HepG2 (cell line): ENCODE measurements at regions not wholly inside any gene's neighbourhood (a gene's known extent, or its start where the extent isn't known, plus 50 kb on each side); places are given as distances from the start of the nearest gene placed in this dataset.

Source experiments
- ATAC-seq: fragments of 200-7000 bp; cut with Tn5 transposase; 3 replicates; pipeline ENCODE4 v1.9.1; 2020; ENCODE audit warnings: mild to moderate bottlenecking, moderate library complexity
- BruUV-seq: library from RNA; stranded (reverse); fragments of 400-500 nt; replicated peaks from 2 replicates; lab custom pipeline; 2021; lab: Mats Ljungman, UMichigan
- CTCF ChIA-PET: fragments of 300-600 bp; formaldehyde crosslinking; extraction: SDS; loops from one replicate; lab custom pipeline; 2021; ENCODE audit warnings: low total read pairs, inconsistent platforms, low intra/inter-chr PET ratio; lab: Yijun Ruan, JAX
- POLR2A ChIA-PET: fragments of 350-600 bp; sonication (Branson Sonifier 250); formaldehyde crosslinking; loops from one replicate; lab custom pipeline; 2020; ENCODE audit warnings: antibody characterized with exemption, inconsistent platforms; lab: Yijun Ruan, JAX
- DNase-seq: peaks from one replicate; pipeline ENCODE4 v3.0.0-alpha.2; 2015; ENCODE audit warnings: low spot score
- FAIRE-seq: peaks from 3 replicates; lab custom pipeline; 2011; peaks lifted over from hg19 to GRCh38; lab: Jason Lieb, UNC
- H2AFZ ChIP-seq: one replicate; pipeline ENCODE4 v1.6.1; 2011; ENCODE audit warnings: low read length, inconsistent platforms
- H3K27ac ChIP-seq: fragments of 300-600 bp; 3 replicates; pipeline ENCODE4 v1.8.0; 2011; ENCODE audit warnings: mixed run types, mild to moderate bottlenecking, mixed read lengths, low read length, inconsistent platforms; ENCODE audit not compliant: insufficient read depth; ENCODE audit errors: extremely low read length
- H3K27me3 ChIP-seq, 2 experiments: fragments of 200-600 bp in 1 of 2; 2 replicates in 1 of 2; 3 replicates in 1 of 2; pipeline versions ENCODE4 v1.6.0 to v1.8.0; 2011; ENCODE audit warnings: low read length in 2 of 2, mild to moderate bottlenecking in 2 of 2, moderate library complexity in 2 of 2, inconsistent platforms in 1 of 2; ENCODE audit not compliant: insufficient read depth in 2 of 2, control insufficient read depth in 1 of 2
- H3K36me3 ChIP-seq, 2 experiments: fragments of 200-600 bp in 1 of 2; replicated peaks in 1 of 2; 2 replicates in 1 of 2; 3 replicates in 1 of 2; pipeline versions ENCODE4 v1.5.1 to v1.8.0; 2011; ENCODE audit warnings: low read length in 2 of 2, inconsistent platforms in 1 of 2; ENCODE audit not compliant: insufficient read depth in 2 of 2, control insufficient read depth in 1 of 2
- H3K4me1 ChIP-seq: 2 replicates; pipeline ENCODE4 v1.5.1; 2012; ENCODE audit warnings: low read length, inconsistent platforms; ENCODE audit not compliant: insufficient read depth
- H3K4me2 ChIP-seq: 2 replicates; pipeline ENCODE4 v1.6.0; 2011; ENCODE audit warnings: low read depth, low read length, inconsistent platforms
- H3K4me3 ChIP-seq, 3 experiments: fragments of 200-600 bp in 1 of 3; sonication (generic), shearing (Covaris generic) in 1 of 3; replicated peaks in 1 of 3; 2 replicates each; pipeline ENCODE4 v1.5.1; 2011 to 2016; ENCODE audit warnings: low read length in 3 of 3, inconsistent platforms in 2 of 3, low read depth in 2 of 3, mild to moderate bottlenecking in 2 of 3, control low read depth in 1 of 3, mixed read lengths in 1 of 3; ENCODE audit not compliant: insufficient read depth in 1 of 3
- H3K79me2 ChIP-seq: one replicate; pipeline ENCODE4 v1.6.1; 2011; ENCODE audit warnings: low read length, inconsistent platforms; ENCODE audit not compliant: insufficient read depth
- H3K9ac ChIP-seq: 2 replicates; pipeline ENCODE4 v1.6.0; 2011; ENCODE audit warnings: mild to moderate bottlenecking, low read depth, low read length, inconsistent platforms; ENCODE audit not compliant: insufficient read depth
- H3K9me3 ChIP-seq: 2 replicates; pipeline ENCODE4 v1.5.1; 2012; ENCODE audit warnings: mild to moderate bottlenecking, low read length
- H4K20me1 ChIP-seq: 2 replicates; pipeline ENCODE4 v1.6.0; 2011; ENCODE audit warnings: inconsistent platforms, mild to moderate bottlenecking, low read length, moderate library complexity; ENCODE audit not compliant: insufficient read depth
- ATF7 ChIP-seq, 2 experiments: fragments of 450-650 bp in 1 of 2; sonication (generic) in 1 of 2; formaldehyde crosslinking in 1 of 2; IDR thresholded peaks; 2 replicates each; pipeline versions ENCODE4 v1.4.0 to v1.6.1; 2016 to 2020; ENCODE audit warnings: antibody characterized with exemption in 1 of 2, mild to moderate bottlenecking in 1 of 2, missing genetic modification reagents in 1 of 2
- BATF2 ChIP-seq: sonication (generic); formaldehyde crosslinking; IDR thresholded peaks from 2 replicates; pipeline ENCODE4 v1.8.0; 2022; ENCODE audit warnings: mild to moderate bottlenecking, missing genetic modification reagents, moderate library complexity
- MLXIP ChIP-seq: sonication (generic); formaldehyde crosslinking; IDR thresholded peaks from 2 replicates; pipeline ENCODE4 v1.9.0; 2021; ENCODE audit warnings: missing genetic modification reagents, borderline replicate concordance
- NAIF1 ChIP-seq: sonication (generic); formaldehyde crosslinking; IDR thresholded peaks from 2 replicates; pipeline ENCODE4 v1.5.0; 2020; ENCODE audit warnings: mild to moderate bottlenecking, missing genetic modification reagents, borderline replicate concordance
- NFATC3 ChIP-seq: sonication (generic); formaldehyde crosslinking; IDR thresholded peaks from 2 replicates; pipeline ENCODE4 v1.5.1; 2020; ENCODE audit warnings: mild to moderate bottlenecking, missing genetic modification reagents
- SNAPC5 ChIP-seq: sonication (generic); formaldehyde crosslinking; IDR thresholded peaks from 2 replicates; pipeline ENCODE4 v1.8.1; 2023; ENCODE audit warnings: mild to moderate bottlenecking, missing genetic modification reagents, borderline replicate concordance
- ZNF256 ChIP-seq: sonication (generic); formaldehyde crosslinking; conservative IDR thresholded peaks from 2 replicates; pipeline ENCODE4 v1.4.0; 2020; ENCODE audit warnings: missing genetic modification reagents
- ZNF362 ChIP-seq: sonication (generic); formaldehyde crosslinking; IDR thresholded peaks from 2 replicates; pipeline ENCODE4 v1.4.0; 2020; ENCODE audit warnings: missing genetic modification reagents, mild to moderate bottlenecking, borderline replicate concordance
- ZNF891 ChIP-seq: sonication (generic); formaldehyde crosslinking; IDR thresholded peaks from 2 replicates; pipeline ENCODE4 v1.5.0; 2020; ENCODE audit warnings: mild to moderate bottlenecking, missing genetic modification reagents
- WGBS: methylation state at CpG from one replicate; pipeline ENCODE4 v1.1.6; 2017; ENCODE audit warnings: low lambda C conversion rate; 5-methylcytosine and 5-hydroxymethylcytosine counted together
- in situ Hi-C: cut with HindIII; loops from 2 replicates; pipeline ENCODE4 v1.10.0; 2017; ENCODE audit warnings: low pct_unique_long_range_greater_than_20kb; ENCODE audit not compliant: extremely low pct_ligation_motif_present
- intact Hi-C: fragments of 100-400 bp; cut with micrococcal nuclease; formaldehyde crosslinking; loops from one replicate; pipeline ENCODE4 v1.10.0; 2022; ENCODE audit not compliant: unreplicated experiment

- ChIA-PET CTCF (no interaction called here), POLR2A (no interaction called here)
- TF ChIP-seq NFATC3 (CRISPR knock-in tag) (no peak), ATF7 (IDR thresholded peaks at IDR 0.05) (peak; percentile 79), ATF7 (CRISPR knock-in tag; IDR thresholded peaks at IDR 0.05) (no peak)
- Histone ChIP-seq H4K20me1 (no peaks in the 10 kb centered on the region), H3K79me2 (no peaks in the 10 kb centered on the region), H3K9ac (no peak overlapping the region), H2AFZ (no peak overlapping the region), H3K4me3 (no peak overlapping the region), H3K27me3 (peaks cover 3 to 5% of the 10 kb centered on the region in 2 experiments; a peak in 4 of 5 replicates), H3K4me2 (no peak overlapping the region), H3K9me3 (no peaks in the 10 kb centered on the region), H3K36me3 (no peaks in the 10 kb centered on the region), H3K4me1 (no peaks in the 10 kb centered on the region), H3K27ac (no peak overlapping the region)
- WGBS = 12% methylated on average over 4 of the region's 4 CpGs
- in situ Hi-C loops = no loop called here
- DNase-seq (no peak), FAIRE-seq (no peak), ATAC-seq (no peak)
- no TSS peak for BruUV-seq
- intact Hi-C loops = no loop called here
Measured at GRCh38 chr5:174664180-174664850, 60.1 kb upstream of the MSX2 start.

GRCh38 chr5:174665347-174665746, 59.0 kb upstream of the MSX2 start:
- Histone ChIP-seq H3K27ac (no peak overlapping the region), H3K9ac (no peak overlapping the region), H3K27me3 (peaks cover 3 to 5% of the 10 kb centered on the region in 2 experiments; a peak in 4 of 5 replicates), H3K79me2 (no peaks in the 10 kb centered on the region), H4K20me1 (no peaks in the 10 kb centered on the region), H3K4me2 (no peak overlapping the region), H3K9me3 (no peaks in the 10 kb centered on the region), H3K4me1 (no peaks in the 10 kb centered on the region), H2AFZ (no peak overlapping the region), H3K4me3 (no peak overlapping the region), H3K36me3 (no peaks in the 10 kb centered on the region)
- ATAC-seq (no peak), DNase-seq (no peak), FAIRE-seq (no peak)
- 0 out of 2 replicates have a peak, but pooled peaks have one; percentile 33 for TF ChIP-seq ZNF256 (CRISPR knock-in tag)
- no peak for TF ChIP-seq ZNF362 (CRISPR knock-in tag)
- no peak for TF ChIP-seq NAIF1 (CRISPR knock-in tag)
- no peak for TF ChIP-seq BATF2 (CRISPR knock-in tag)
- TF ChIP-seq SNAPC5 (CRISPR knock-in tag) = no peak
- no peak for TF ChIP-seq ZNF891
- no peak for TF ChIP-seq MLXIP (CRISPR knock-in tag)
- in situ Hi-C loops (no loop called here), intact Hi-C loops (no loop called here)
- 0% methylated on average over 2 of the region's 2 CpGs for WGBS
- no TSS peak for BruUV-seq
- ChIA-PET CTCF (no interaction called here), POLR2A (no interaction called here)
